ENCODE measurements at regions not wholly inside any gene's neighbourhood (a gene's known extent, or its start where the extent isn't known, plus 50 kb on each side); places are given as distances from the start of the nearest gene placed in this dataset.

GRCh38 chr4:116878280-116878679, 207.1 kb downstream of the TRAM1L1 start:
- Mint-ChIP-seq H3K4me1 (ENCODE audit: low read depth) (no peaks in the 10 kb centered on the region), H3K9me3 (peaks cover 2% of the 10 kb centered on the region), H3K27me3 (no peaks in the 10 kb centered on the region), H3K27ac (no peak overlapping the region), H3K36me3 (ENCODE audit: low read depth) (no peaks in the 10 kb centered on the region), H3K4me3 (no peak overlapping the region)
- intact Hi-C loops (cut with micrococcal nuclease) = no loop called here
- no peak for TF ChIP-seq CTCF (IDR thresholded peaks at IDR 0.05)
- CTCF ChIA-PET = no interaction called here
- DNase-seq (no peak), ATAC-seq (no peak)
- POLR2A ChIA-PET = no interaction called here

- DNase-seq = no peak
- intact Hi-C loops (cut with micrococcal nuclease) = no loop called here
- ATAC-seq = no peak
- Mint-ChIP-seq H3K27me3 (no peaks in the 10 kb centered on the region), H3K4me3 (no peak overlapping the region), H3K4me1 (ENCODE audit: low read depth) (no peaks in the 10 kb centered on the region), H3K27ac (no peak overlapping the region), H3K36me3 (ENCODE audit: low read depth) (no peaks in the 10 kb centered on the region), H3K9me3 (peaks cover 2% of the 10 kb centered on the region)
- POLR2A ChIA-PET = no interaction called here
- CTCF ChIA-PET = no interaction called here
- no peak for TF ChIP-seq CTCF (IDR thresholded peaks at IDR 0.05)
Measured at GRCh38 chr4:116877069-116877468, 208.3 kb downstream of the TRAM1L1 start.

GRCh38 chr4:116872941-116873340, 212.4 kb downstream of the TRAM1L1 start:
- Mint-ChIP-seq H3K4me1 (ENCODE audit: low read depth) (no peaks in the 10 kb centered on the region), H3K27me3 (no peaks in the 10 kb centered on the region), H3K36me3 (ENCODE audit: low read depth) (no peaks in the 10 kb centered on the region), H3K4me3 (no peak overlapping the region), H3K27ac (no peak overlapping the region), H3K9me3 (no peaks in the 10 kb centered on the region)
- intact Hi-C loops (cut with micrococcal nuclease) = no loop called here
- DNase-seq (no peak), ATAC-seq (no peak)
- POLR2A ChIA-PET = no interaction called here
- CTCF ChIA-PET = no interaction called here
- no peak for TF ChIP-seq CTCF (IDR thresholded peaks at IDR 0.05)

GRCh38 chr4:116872308-116872707, 213.1 kb downstream of the TRAM1L1 start:
- no peak for DNase-seq
- H3K27ac Mint-ChIP-seq = no peak overlapping the region
- no peak for TF ChIP-seq CTCF (IDR thresholded peaks at IDR 0.05)
- ATAC-seq = no peak
- CTCF ChIA-PET = no interaction called here
- no peak overlapping the region for H3K4me3 Mint-ChIP-seq
- POLR2A ChIA-PET = no interaction called here
- no peaks in the 10 kb centered on the region for H3K4me1 Mint-ChIP-seq (ENCODE audit: low read depth)
- no peaks in the 10 kb centered on the region for H3K27me3 Mint-ChIP-seq
- H3K9me3 Mint-ChIP-seq = no peaks in the 10 kb centered on the region
- intact Hi-C loops (cut with micrococcal nuclease) = no loop called here
- no peaks in the 10 kb centered on the region for H3K36me3 Mint-ChIP-seq (ENCODE audit: low read depth)

- ChIA-PET CTCF (no interaction called here), POLR2A (no interaction called here)
- H3K4me1 Mint-ChIP-seq (ENCODE audit: low read depth) = no peaks in the 10 kb centered on the region
- H3K36me3 Mint-ChIP-seq (ENCODE audit: low read depth) = no peaks in the 10 kb centered on the region
- no peak overlapping the region for H3K4me3 Mint-ChIP-seq
- H3K27ac Mint-ChIP-seq = no peak overlapping the region
- no peaks in the 10 kb centered on the region for H3K9me3 Mint-ChIP-seq
- intact Hi-C loops (cut with micrococcal nuclease) = no loop called here
- no peak for DNase-seq
- TF ChIP-seq CTCF (IDR thresholded peaks at IDR 0.05) = no peak
- no peaks in the 10 kb centered on the region for H3K27me3 Mint-ChIP-seq
- ATAC-seq = no peak
Measured at GRCh38 chr4:116870686-116871085, 214.7 kb downstream of the TRAM1L1 start.

Data from activated CD8-positive, alpha-beta T cell treated with anti-CD3 and anti-CD28 coated beads for 36 hours (primary cell).